AG04450 (cell line): ENCODE measurements at regions not wholly inside any gene's neighbourhood (a gene's known extent, or its start where the extent isn't known, plus 50 kb on each side); places are given as distances from the start of the nearest gene placed in this dataset.

Experiments used
- CTCF ChIA-PET: fragments of 300-600, 350-600 bp; formaldehyde crosslinking; extraction: SDS; loops from one replicate; lab custom pipeline; 2022; ENCODE audit warnings: antibody characterized with exemption, inconsistent platforms; lab: Charles Lee
- POLR2A ChIA-PET: fragments of 350-600 bp; formaldehyde crosslinking; extraction: SDS; loops from one replicate; lab custom pipeline; 2021; ENCODE audit warnings: antibody characterized with exemption, inconsistent platforms; lab: Yijun Ruan, JAX
- DNase-seq: peaks from one replicate; pipeline ENCODE4 v3.0.0-alpha.2; 2011; ENCODE audit warnings: low read depth, low spot score
- H3K27ac ChIP-seq: one replicate; pipeline ENCODE4 v1.5.1; 2012; ENCODE audit warnings: low read depth, low read length, control low read depth
- H3K27me3 ChIP-seq: one replicate; pipeline ENCODE4 v1.6.0; 2012; ENCODE audit warnings: low read length; ENCODE audit not compliant: control insufficient read depth, insufficient read depth
- H3K4me3 ChIP-seq: 2 replicates; pipeline ENCODE4 v1.5.1; 2011; ENCODE audit warnings: mild to moderate bottlenecking, low read depth, low read length, control low read depth
- H3K9me3 ChIP-seq: 2 replicates; pipeline ENCODE4 v1.5.1; 2012; ENCODE audit warnings: low read length; ENCODE audit not compliant: control insufficient read depth, insufficient read depth
- CTCF ChIP-seq: IDR thresholded peaks from 2 replicates; pipeline ENCODE4 v1.5.1; 2011; ENCODE audit warnings: low read depth, low read length, control low read depth, inconsistent platforms

DNA sequence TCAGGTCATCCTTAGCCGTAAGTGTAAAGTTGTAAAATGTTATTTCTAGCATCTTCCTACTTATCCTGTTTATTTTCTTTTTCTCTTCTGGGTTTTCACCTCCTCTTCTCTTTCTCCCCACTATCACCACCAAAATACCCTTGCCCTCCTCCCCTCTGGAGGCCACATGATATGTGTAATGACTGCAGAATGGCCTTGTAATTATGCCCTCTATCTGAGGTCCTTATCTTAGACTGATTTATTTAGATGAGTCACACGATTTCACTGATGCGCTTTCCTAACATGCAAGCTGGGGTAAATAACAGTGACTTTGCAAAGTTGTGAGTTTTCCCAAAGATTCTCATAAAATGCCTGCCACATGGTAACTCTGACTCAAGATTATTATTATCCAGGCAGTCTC lies 231.8 kb upstream of the GPRIN3 start:
- Histone ChIP-seq H3K27me3 (no peaks in the 10 kb centered on the region), H3K4me3 (no peak overlapping the region), H3K27ac (no peak overlapping the region), H3K9me3 (no peaks in the 10 kb centered on the region)
- peak; percentile 56 for DNase-seq
- ChIA-PET CTCF (no interaction called here), POLR2A (interaction anchor here (1.2 kb wide), 1 partner anchor 10 kb away, joined by 3 read pairs; no protein-coding TSS in a partner anchor)
- no peak for TF ChIP-seq CTCF

- CTCF ChIA-PET: no interaction called here
Observed at GRCh38 chr4:89538886-89539285, 231.3 kb upstream of the GPRIN3 start.

DNA sequence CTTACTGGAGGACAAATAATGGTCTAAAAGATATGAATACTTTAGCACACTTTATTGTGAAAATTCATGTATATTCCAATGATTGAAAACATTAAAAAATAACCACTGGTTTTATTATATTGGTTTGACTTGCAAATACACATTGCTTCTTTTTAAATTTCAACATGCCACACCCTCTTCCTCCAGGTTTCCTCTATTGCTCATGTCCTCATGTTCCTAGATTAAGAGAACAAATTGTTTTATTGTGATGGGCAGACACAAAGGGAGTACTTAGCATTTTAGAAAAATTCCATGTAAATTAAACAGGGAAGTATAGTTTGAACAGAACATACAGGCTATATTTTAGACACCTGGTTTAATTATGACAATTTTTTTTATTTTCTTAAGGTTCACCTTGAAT lies 230.6 kb upstream of the GPRIN3 start:
- ChIA-PET POLR2A (no interaction called here), CTCF (no interaction called here)
- Histone ChIP-seq H3K27me3 (no peaks in the 10 kb centered on the region), H3K9me3 (no peaks in the 10 kb centered on the region), H3K27ac (no peak overlapping the region), H3K4me3 (no peak overlapping the region)
- no peak for DNase-seq
- TF ChIP-seq CTCF: no peak

More at GRCh38 chr4:89538886-89539285, 231.3 kb upstream of the GPRIN3 start:
- H3K27ac ChIP-seq: no peak overlapping the region
- DNase-seq: no peak
- H3K27me3 ChIP-seq: no peaks in the 10 kb centered on the region
- POLR2A ChIA-PET: interaction anchor here (1.2 kb wide), 1 partner anchor 11 kb away, joined by 3 read pairs; no protein-coding TSS in a partner anchor
- TF ChIP-seq CTCF: no peak
- H3K9me3 ChIP-seq: no peaks in the 10 kb centered on the region
- no peak overlapping the region for H3K4me3 ChIP-seq

DNA sequence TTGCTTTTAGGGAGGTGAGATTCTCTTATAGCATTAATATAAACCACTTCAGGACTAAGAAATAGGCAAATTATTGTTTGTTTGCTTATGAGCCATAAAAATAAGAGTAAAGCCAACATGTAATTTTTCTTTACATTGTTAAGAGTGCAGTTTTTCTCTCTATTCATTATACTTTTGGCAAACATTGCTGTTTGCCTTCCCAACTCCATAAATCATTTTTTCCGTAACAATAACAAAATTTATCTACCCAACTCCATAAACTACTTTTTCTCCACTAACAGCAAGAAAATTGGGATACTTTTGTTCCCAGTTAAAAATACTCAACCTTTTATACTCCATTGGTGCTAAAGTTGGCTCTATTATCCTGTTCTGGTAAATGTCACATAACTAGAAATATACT lies 229.7 kb upstream of the GPRIN3 start:
- no peak for DNase-seq
- Histone ChIP-seq H3K27ac (no peak overlapping the region), H3K4me3 (no peak overlapping the region), H3K27me3 (no peaks in the 10 kb centered on the region), H3K9me3 (no peaks in the 10 kb centered on the region)
- no peak for TF ChIP-seq CTCF
- CTCF ChIA-PET: no interaction called here
- POLR2A ChIA-PET: no interaction called here

GRCh38 chr4:89535251-89535650 lies 227.7 kb upstream of the GPRIN3 start:
- Histone ChIP-seq H3K4me3 (no peak overlapping the region), H3K27me3 (no peaks in the 10 kb centered on the region), H3K9me3 (no peaks in the 10 kb centered on the region), H3K27ac (no peak overlapping the region)
- DNase-seq: no peak
- no peak for TF ChIP-seq CTCF
- POLR2A ChIA-PET: no interaction called here
- CTCF ChIA-PET: interaction anchor here (0.6 kb wide), 1 partner anchor 126 kb away, joined by 3 read pairs; no protein-coding TSS in a partner anchor
